ENCODE measurements at regions not wholly inside any gene's neighbourhood (a gene's known extent, or its start where the extent isn't known, plus 50 kb on each side); places are given as distances from the start of the nearest gene placed in this dataset.

DNA sequence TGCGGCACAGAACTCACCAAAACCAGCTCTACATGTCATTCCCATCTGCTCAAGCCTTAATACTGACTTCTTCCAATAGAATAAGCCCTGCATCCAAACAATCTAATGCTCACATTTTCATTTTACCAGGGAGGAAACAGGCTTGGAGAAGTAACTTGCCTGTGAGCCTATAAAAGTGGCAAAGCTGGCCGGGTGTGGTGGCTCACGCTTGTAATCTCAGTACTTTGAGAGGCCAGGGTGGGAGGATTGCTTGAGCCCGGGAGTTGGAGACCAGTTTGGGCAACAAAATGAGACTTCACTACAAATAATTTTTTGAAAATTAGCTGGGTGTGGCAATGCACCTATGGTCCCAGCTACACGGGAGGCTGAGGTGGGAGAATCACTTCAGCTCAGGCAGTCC is 133.7 kb downstream of the LY86 start:
- TF ChIP-seq CTCF (conservative IDR thresholded peaks at IDR 0.05) (no peak), ZFX (IDR thresholded peaks at IDR 0.05) (no peak)
